BE2C (cell line): ENCODE measurements at regions not wholly inside any gene's neighbourhood (a gene's known extent, or its start where the extent isn't known, plus 50 kb on each side); places are given as distances from the start of the nearest gene placed in this dataset.

Experiments
- DNase-seq: peaks from one replicate; pipeline ENCODE4 v3.0.0-alpha.2; 2020
- H3K27me3 ChIP-seq: fragments of 250-450 bp; sonication (Bioruptor Pico); 2 replicates; pipeline ENCODE4 v1.5.1; 2020; ENCODE audit warnings: mild to moderate bottlenecking
- H3K36me3 ChIP-seq: fragments of 250-450 bp; sonication (Bioruptor Pico); 2 replicates; pipeline ENCODE4 v1.5.1; 2020; ENCODE audit warnings: mild to moderate bottlenecking
- H3K4me1 ChIP-seq: fragments of 250-450 bp; sonication (Bioruptor Pico); 2 replicates; pipeline ENCODE4 v1.5.1; 2020
- H3K4me3 ChIP-seq: 2 replicates; pipeline ENCODE4 v1.5.1; 2011; ENCODE audit warnings: low read depth, low read length
- H3K9me3 ChIP-seq: fragments of 250-450 bp; sonication (Bioruptor Pico); 2 replicates; pipeline ENCODE4 v1.5.1; 2020
- TF ChIP-seq, protein P1 (sequence below): IDR thresholded peaks from 2 replicates; pipeline ENCODE4 v1.5.1; 2012; ENCODE audit warnings: mild to moderate bottlenecking, low read depth, low read length

DNA sequence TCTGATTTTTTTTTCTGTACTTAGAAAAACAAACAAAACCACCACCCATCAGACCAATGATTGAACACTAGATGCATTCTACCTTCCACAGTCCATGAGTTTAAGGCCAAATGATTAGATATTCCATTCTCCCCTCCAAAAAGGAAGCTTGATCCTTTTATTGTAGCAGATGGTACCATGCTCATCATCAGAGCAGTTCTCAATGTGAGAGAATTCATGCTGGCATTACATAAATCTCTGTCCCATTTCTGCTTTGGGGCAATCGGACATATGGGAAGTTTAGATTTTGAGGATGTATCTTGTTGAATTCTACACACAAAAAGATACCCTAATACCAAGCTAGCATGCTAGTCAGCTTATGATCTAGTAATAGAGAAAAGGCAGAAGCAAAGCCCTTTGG is 186.6 kb downstream of the RAD51AP2 start:
- TF ChIP-seq, protein P1, sequence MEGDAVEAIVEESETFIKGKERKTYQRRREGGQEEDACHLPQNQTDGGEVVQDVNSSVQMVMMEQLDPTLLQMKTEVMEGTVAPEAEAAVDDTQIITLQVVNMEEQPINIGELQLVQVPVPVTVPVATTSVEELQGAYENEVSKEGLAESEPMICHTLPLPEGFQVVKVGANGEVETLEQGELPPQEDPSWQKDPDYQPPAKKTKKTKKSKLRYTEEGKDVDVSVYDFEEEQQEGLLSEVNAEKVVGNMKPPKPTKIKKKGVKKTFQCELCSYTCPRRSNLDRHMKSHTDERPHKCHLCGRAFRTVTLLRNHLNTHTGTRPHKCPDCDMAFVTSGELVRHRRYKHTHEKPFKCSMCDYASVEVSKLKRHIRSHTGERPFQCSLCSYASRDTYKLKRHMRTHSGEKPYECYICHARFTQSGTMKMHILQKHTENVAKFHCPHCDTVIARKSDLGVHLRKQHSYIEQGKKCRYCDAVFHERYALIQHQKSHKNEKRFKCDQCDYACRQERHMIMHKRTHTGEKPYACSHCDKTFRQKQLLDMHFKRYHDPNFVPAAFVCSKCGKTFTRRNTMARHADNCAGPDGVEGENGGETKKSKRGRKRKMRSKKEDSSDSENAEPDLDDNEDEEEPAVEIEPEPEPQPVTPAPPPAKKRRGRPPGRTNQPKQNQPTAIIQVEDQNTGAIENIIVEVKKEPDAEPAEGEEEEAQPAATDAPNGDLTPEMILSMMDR: no peak
- Histone ChIP-seq H3K36me3 (no peaks in the 10 kb centered on the region), H3K9me3 (no peaks in the 10 kb centered on the region), H3K4me1 (no peaks in the 10 kb centered on the region), H3K27me3 (no peaks in the 10 kb centered on the region), H3K4me3 (no peak overlapping the region)
- DNase-seq: no peak

DNA sequence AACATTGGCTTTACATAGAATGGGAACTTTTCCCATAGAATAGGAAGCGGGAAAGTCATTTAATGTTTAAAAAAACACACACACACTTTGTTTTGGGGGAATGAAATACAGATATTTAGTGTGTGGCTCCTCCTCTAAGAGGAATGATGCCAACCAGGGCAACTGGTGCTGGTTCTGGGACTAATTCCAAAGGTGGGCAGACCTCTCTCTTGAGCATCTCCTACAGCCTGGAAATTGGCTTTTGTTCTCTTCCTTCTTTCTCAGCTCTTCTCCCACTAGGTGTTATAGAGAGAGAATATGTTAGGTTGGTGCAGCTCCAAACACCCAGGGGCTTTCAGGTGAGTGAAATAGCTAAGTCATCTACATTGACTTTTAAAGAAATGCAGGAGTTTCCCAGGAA is 190.1 kb downstream of the RAD51AP2 start:
- Histone ChIP-seq H3K4me1 (no peaks in the 10 kb centered on the region), H3K9me3 (no peaks in the 10 kb centered on the region)
- no peak for DNase-seq

DNA sequence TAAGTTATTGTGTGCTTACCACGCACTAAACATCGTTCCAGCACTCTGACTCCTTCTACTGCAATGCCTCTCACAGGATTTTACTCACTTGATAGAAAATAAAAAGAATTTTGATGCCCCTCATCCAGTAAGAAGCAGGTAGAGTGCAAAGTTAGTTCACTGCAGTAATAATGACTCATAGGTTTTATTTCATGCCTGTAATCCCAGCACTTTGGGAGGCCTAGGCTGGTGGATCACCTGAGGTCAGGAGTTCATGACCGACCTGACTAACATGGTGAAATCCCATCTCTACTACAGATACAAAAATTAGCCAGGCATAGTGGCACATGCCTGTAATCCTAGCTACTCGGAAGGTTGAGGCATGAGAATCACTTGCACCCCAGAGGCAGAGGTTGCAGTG is 190.6 kb downstream of the RAD51AP2 start:
- H3K4me3 ChIP-seq: no peak overlapping the region
- DNase-seq: no peak
- TF ChIP-seq, protein P1: no peak

More for the DNA sequence above, 190.1 kb downstream of the RAD51AP2 start:
- H3K4me3 ChIP-seq: no peak overlapping the region
- H3K27me3 ChIP-seq: no peaks in the 10 kb centered on the region
- H3K36me3 ChIP-seq: no peaks in the 10 kb centered on the region
- TF ChIP-seq, protein P1: no peak

DNA sequence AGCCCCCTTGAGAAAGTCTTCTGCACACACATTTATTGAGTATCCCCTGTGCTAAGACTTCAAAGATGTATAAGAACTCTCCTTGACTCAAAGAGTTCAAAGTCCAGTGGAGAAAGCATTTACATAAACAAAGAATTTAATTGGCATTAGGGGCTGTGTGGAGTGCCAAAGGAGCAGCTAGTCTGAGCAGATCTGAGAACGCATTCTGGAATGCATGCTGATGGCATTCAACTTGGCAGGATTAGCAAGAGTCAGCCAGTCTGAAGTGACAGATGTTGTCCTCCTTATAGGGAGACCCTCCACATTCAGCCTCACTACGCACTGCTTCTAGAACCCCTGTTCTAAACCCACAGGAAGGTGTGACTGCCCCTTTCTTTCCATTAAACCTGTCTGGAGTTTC is 191.5 kb downstream of the RAD51AP2 start:
- H3K4me3 ChIP-seq: no peak overlapping the region
- H3K9me3 ChIP-seq: no peaks in the 10 kb centered on the region
- TF ChIP-seq, protein P1: no peak
- H3K4me1 ChIP-seq: no peaks in the 10 kb centered on the region
- DNase-seq: no peak
- H3K36me3 ChIP-seq: no peaks in the 10 kb centered on the region
- H3K27me3 ChIP-seq: no peaks in the 10 kb centered on the region

More for the DNA sequence above, 190.6 kb downstream of the RAD51AP2 start:
- Histone ChIP-seq H3K27me3 (no peaks in the 10 kb centered on the region), H3K4me1 (no peaks in the 10 kb centered on the region), H3K36me3 (no peaks in the 10 kb centered on the region), H3K9me3 (no peaks in the 10 kb centered on the region)

- Histone ChIP-seq H3K27me3 (no peaks in the 10 kb centered on the region), H3K9me3 (no peaks in the 10 kb centered on the region), H3K4me1 (no peaks in the 10 kb centered on the region), H3K36me3 (no peaks in the 10 kb centered on the region), H3K4me3 (no peak overlapping the region)
- TF ChIP-seq, protein P1: no peak
- DNase-seq: no peak
Observed at GRCh38 chr2:17323697-17324096, 194.5 kb downstream of the RAD51AP2 start.

DNA sequence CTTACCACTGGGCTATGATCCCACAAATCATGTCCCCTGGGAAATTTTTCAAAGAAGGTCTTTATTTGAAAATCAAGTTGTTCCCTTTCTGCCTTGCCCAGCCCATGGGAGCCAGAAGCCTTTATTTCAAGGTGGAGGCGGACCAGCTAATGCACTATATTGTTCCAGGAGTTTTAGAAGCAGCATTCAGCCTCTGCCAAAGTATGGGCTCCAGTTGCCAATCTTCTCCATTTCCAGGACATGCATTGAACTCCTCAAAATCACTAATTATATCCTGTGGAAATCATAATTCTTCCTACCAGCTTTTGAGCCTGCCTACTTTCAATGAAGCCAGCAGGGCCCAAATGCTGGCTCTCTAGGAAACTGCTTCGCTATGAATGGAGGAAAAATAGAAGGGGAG is 195.8 kb downstream of the RAD51AP2 start:
- H3K27me3 ChIP-seq: no peaks in the 10 kb centered on the region
- TF ChIP-seq, protein P1: no peak
- no peaks in the 10 kb centered on the region for H3K36me3 ChIP-seq
- H3K9me3 ChIP-seq: no peaks in the 10 kb centered on the region
- H3K4me1 ChIP-seq: no peaks in the 10 kb centered on the region
- no peak for DNase-seq
- H3K4me3 ChIP-seq: no peak overlapping the region
